Neural cell (in vitro differentiated cells): ENCODE measurements at regions not wholly inside any gene's neighbourhood (a gene's known extent, or its start where the extent isn't known, plus 50 kb on each side); places are given as distances from the start of the nearest gene placed in this dataset.

Source experiments
- CTCF ChIP-seq: fragments of 450-650 bp; IDR thresholded peaks from 2 replicates; pipeline ENCODE4 v1.5.1; 2014; ENCODE audit warnings: antibody characterized with exemption, mild to moderate bottlenecking, moderate library complexity; ENCODE audit not compliant: poor library complexity, severe bottlenecking
- EP300 ChIP-seq: fragments of 450-650 bp; conservative IDR thresholded peaks from 2 replicates; pipeline ENCODE4 v1.6.1; 2014; ENCODE audit warnings: antibody characterized with exemption, mild to moderate bottlenecking, moderate library complexity; ENCODE audit not compliant: poor library complexity, severe bottlenecking
- EZH2 ChIP-seq: fragments of 200-600, 300-800 bp; shearing (Covaris generic), sonication (generic); IDR thresholded peaks from 2 replicates; pipeline ENCODE4 v1.6.1; 2014; ENCODE audit warnings: antibody characterized with exemption, low read length, borderline replicate concordance, mild to moderate bottlenecking; ENCODE audit not compliant: insufficient read depth, poor library complexity, severe bottlenecking

- TF ChIP-seq CTCF: no peak
- TF ChIP-seq EP300: no peak
- no peak for TF ChIP-seq EZH2
Observed at GRCh38 chr5:131023498-131023865, 141.6 kb downstream of the HINT1 start.
